ENCODE measurements at regions not wholly inside any gene's neighbourhood (a gene's known extent, or its start where the extent isn't known, plus 50 kb on each side); places are given as distances from the start of the nearest gene placed in this dataset.
"Not testable (repeated sequence)": the region's sequence is repeated elsewhere in the genome, so short reads cannot be mapped to it uniquely, and the experiment has no call there.

DNA sequence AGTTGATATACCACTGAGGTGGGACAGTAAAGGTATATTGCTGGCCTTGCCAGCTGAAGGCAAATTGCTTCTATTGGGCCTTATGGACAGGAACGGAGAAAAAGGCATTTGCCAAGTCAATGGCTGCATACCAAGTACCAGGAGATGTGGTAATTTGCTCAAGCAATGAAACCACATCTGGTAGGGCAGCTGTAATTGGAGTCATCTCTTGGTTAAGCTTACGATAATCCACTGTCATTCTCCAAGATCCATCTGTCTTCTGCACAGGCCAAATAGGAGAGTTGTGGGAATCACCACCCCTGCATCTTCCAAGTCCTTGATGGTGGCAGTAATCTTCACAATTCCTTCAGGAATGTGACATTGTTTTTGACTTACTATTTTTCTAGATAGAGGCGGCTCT, 350.7 kb upstream of the ADAMTS5 start:
- FAIRE-seq = not testable (repeated sequence)

DNA sequence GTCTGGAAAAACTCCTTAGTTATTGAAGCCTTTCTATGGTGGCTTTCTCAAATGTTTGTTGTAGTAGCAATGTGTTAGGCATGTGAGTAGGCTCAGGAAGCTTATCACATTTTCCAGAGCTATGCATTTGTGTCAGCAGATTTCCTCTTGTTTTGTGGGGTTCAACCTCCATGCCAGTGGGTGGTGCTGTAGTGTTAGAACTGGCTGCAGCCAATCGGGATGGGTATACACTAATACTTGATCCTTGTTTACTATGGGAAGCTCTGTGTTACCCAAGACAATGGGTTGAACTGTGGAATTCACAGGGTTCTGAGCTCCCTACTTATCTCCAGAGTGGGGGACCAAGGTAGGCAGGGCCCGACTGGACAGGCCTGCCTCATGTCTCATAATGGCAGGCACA, 348.5 kb upstream of the ADAMTS5 start:
- FAIRE-seq = no peak

DNA sequence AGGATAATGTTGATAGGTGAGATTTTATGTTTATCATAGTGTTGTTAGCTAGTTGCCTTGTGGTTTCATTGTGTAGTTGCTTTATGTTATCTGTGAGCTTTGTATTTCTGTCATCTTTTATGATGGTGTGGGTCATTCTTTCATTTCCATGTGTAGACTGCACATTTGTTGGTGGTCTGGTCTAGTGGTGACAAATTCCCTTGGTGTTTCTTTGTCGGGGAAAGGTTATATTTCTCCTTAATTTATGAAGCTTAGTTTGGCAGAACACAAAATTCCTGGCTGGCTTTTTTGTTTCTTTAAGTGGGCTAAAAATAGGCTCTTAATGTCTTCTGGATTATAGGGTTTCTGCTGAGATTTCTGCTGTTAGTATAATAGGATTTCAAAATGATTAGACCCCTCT, 347.2 kb upstream of the ADAMTS5 start:
- FAIRE-seq = no peak

GRCh38 chr21:27306791-27307775, 340.2 kb upstream of the ADAMTS5 start:
- FAIRE-seq = no peak

DNA sequence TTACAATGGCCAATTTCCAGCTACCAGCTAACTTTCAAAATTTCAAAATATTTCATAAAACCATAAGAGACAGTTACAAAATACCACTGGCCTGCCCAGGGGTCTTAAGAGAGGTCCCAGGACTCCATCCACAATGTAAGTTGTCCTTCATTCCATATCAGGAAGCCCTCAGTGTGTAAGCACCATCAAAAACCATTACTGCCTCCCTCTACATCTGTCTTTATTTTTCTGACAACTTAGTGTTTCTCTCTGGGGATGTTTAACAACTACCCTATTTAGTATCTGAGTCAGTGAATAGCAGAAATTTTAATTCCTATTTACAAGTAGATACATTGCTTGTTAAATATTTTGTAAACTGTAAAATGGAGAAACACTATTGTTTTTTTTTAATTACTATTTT, 339.3 kb upstream of the ADAMTS5 start:
- no peak for FAIRE-seq

- no peak for FAIRE-seq
Measured at GRCh38 chr21:27301220-27301619, 334.3 kb upstream of the ADAMTS5 start.

- FAIRE-seq = no peak
Measured at GRCh38 chr21:27300770-27301169, 333.9 kb upstream of the ADAMTS5 start.

- peak; percentile 98 for FAIRE-seq
Measured at GRCh38 chr21:27298465-27298864, 331.6 kb upstream of the ADAMTS5 start.

- FAIRE-seq = no peak
Measured at GRCh38 chr21:27293239-27293638, 326.4 kb upstream of the ADAMTS5 start.

GRCh38 chr21:27292783-27293182, 325.9 kb upstream of the ADAMTS5 start:
- no peak for FAIRE-seq

GRCh38 chr21:27292229-27292628, 325.3 kb upstream of the ADAMTS5 start:
- FAIRE-seq = no peak

DNA sequence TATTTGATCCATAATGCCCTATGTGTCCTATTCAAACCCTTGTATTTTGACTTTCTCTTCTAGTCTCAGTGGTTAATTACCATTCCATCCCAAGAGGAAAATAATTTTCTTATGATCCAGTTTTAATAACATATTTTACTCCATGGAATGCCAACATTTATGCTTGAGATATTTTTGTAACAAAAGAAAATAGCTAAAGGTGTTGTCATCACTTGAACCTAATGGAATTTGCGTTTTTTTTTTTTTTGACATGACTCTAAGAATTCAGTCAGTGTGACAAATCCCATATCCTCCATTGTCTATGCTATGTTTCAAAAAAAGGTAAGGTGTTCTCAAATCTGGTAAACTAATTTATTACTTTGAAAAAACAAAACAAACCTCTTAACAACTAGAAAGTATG, 324.1 kb upstream of the ADAMTS5 start:
- FAIRE-seq = no peak

DNA sequence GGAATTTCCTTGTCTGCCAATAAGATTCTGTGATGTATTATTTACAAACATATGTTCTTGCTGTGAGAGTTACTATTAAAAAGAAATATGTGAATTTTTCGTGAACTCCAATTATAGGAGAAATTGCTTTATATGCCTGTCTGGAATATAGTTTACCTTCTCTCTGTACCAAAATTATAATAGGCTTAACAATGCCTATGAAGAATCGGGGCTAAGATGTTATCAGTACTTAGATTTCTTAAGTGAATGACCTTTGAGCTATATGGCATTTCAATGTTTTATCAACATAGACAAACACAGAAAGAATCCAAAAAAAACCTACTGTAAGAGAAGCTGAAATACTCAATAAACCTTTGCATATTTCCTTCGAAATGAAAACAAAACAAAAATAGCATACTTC, 323.1 kb upstream of the ADAMTS5 start:
- FAIRE-seq = no peak

DNA sequence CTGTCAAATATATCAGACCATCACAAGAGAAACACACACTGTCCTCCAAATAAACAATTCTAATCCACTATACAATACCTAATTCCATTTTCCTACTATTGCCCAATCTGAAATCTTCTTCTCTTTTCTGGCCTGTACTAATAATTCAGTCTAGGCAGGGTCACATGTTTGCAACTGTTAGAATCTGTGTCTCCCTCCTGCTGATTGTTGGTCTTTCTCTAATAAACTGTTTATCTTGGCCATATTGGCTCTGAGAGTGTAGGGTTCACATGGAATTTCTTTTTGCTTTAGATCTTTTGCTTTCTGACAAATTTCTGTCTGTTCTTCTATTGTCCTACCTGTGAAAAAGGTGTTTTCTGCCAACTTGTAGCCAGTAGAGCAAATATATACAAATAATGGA, 319.9 kb upstream of the ADAMTS5 start:
- FAIRE-seq = no peak

GRCh38 chr21:27277110-27277509, 310.2 kb upstream of the ADAMTS5 start:
- peak; percentile 24 for FAIRE-seq

GRCh38 chr21:27275294-27275927, 308.5 kb upstream of the ADAMTS5 start:
- no peak for FAIRE-seq

DNA sequence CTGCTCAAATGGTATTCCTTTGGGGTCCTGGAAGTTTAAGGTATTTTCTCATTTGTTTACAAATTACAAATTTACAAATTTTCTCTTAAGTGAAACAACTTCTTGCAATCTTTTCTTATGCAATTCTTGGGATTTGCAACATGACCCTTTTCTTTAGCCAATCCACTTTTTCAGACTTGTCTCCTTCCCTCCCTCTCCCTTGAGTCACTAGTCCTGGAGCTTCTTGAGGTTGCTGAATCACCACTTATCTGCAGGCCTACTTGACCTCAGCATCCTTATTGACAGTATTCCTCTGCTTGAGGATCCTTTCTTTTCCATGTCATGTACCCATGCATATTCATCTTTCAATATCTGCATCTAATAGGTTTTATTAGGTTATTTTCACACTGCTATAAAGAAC, 302.8 kb upstream of the ADAMTS5 start:
- no peak for FAIRE-seq

DNA sequence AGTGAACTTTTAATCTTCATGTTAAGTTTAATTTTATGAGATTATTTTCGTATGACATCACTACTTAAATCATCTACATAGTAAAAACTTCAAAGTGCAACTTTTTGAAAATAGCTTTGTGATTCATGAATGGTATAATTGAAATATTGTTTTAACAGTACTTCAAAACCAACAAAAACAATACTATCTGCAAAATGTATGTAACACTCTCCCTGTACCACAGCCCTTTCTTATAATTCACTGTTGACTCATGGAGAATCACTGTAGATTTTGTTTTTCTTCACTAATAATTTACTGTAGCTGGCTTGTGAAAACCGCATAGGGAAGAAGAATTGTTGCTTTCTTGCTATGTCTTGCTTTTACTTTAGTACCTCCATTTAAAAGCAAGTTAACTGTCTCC, 301.4 kb upstream of the ADAMTS5 start:
- FAIRE-seq = no peak

- no peak for FAIRE-seq
Measured at GRCh38 chr21:27265949-27266348, 299.1 kb upstream of the ADAMTS5 start.

DNA sequence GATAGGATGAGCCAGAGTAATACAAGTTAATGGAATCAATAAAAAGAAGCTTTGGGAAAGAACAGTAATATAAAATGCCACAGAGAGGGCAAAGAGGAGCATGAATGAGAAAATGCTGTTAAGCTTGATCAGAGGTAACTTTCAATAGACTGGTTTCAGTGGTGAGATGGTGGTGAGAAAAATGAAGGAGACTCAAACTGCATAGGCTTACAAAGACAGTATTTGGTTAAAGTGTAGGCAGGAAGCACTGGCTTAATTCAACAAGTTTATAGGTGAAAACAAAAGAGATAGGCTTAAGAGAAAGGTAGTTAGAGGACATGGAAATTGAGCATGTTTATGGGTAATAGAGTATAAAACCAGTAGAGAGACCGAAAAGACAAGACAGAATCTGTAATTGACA, 298.6 kb upstream of the ADAMTS5 start:
- FAIRE-seq = no peak

GRCh38 chr21:27261676-27262075, 294.8 kb upstream of the ADAMTS5 start:
- FAIRE-seq = no peak

DNA sequence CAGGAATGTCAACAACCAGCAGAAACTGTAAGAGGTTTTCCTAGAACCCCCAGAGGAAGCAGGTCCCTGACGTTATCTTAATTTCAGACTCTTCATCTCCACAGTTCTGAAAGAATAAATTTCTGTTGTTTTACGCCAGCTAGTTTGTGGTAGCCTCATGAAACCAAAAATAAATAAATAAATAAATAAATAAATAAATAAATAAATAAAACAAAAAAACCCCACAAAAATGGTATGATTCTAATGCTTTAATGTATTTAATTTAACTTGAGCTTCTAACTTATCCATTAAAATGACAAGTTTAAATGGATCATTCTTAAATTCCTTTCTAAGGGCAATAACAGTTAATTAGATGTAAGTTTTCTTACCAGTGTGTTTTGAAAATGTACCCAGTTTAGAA, 293.8 kb upstream of the ADAMTS5 start:
- FAIRE-seq = no peak

DNA sequence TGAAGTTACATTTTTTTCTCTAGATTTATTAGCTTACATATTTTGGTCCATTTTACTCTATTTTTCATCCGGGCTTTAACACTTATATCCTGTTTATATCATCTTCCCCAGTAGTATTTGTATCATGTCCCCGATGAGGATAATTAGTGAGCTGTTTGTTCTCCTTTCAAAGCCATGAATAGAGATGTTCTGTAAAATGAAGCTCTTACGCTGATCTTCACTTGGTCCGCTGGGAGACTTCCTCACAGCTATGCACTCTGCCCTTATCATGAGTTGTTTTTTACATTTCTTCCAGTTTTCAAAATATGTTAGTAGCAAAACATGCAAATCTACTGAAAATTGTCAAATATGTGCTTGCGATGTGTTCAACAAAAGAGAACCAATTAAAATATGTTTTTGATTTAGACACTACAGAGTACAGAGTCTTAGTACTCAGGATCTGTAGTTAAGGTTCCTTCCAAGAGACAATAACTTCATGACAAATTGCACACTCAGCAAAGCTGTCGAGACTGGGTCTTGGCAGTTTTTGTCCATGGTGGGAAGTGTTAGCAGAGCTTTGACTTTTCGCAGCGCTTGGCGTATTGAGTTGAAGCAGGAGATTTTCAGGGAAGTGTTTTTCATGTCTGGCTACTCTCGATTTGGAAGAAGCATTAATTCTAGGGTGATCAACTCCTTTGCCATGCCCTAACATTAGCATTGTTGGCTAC, 292.0 kb upstream of the ADAMTS5 start:
- no peak for FAIRE-seq

All from islet of Langerhans (tissue), 1 donor.